ENCODE measurements at regions not wholly inside any gene's neighbourhood (a gene's known extent, or its start where the extent isn't known, plus 50 kb on each side); places are given as distances from the start of the nearest gene placed in this dataset.

DNA sequence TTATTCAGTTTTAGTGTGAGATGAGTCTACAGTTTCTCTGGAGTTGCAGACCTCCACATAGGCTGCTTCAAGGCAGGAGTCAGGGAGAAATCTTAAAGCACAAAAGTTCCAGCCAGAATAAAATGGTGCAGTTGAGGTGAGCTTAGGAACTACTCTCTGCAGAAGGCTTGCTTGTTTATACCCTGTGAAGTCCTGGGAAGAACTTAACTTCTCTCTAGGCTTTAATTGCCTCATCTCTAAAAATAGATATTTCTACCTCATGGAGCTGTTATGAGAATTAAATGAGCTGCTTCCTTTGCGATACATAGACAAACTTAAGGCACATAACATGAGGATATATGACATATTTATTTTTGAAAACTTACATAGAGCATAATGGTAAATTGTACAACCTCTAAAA lies 286.2 kb downstream of the GPATCH2 start:
- Histone ChIP-seq H3K9me3 (ENCODE audit: control insufficient read depth, low read length) (no peaks in the 10 kb centered on the region), H3K4me1 (ENCODE audit: control insufficient read depth, insufficient read depth, low read length) (no peaks in the 10 kb centered on the region), H3K36me3 (ENCODE audit: control insufficient read depth, insufficient read depth, low read length, severe bottlenecking) (no peaks in the 10 kb centered on the region), H3K27me3 (replicated peaks; ENCODE audit: control insufficient read depth, insufficient read depth, low read length) (peaks cover 5% of the 10 kb centered on the region), H3K9ac (ENCODE audit: low read length) (no peak overlapping the region), H3K4me3 (ENCODE audit: low read length) (no peak overlapping the region)
- DNase-seq (ENCODE audit: low read depth) = no peak

DNA sequence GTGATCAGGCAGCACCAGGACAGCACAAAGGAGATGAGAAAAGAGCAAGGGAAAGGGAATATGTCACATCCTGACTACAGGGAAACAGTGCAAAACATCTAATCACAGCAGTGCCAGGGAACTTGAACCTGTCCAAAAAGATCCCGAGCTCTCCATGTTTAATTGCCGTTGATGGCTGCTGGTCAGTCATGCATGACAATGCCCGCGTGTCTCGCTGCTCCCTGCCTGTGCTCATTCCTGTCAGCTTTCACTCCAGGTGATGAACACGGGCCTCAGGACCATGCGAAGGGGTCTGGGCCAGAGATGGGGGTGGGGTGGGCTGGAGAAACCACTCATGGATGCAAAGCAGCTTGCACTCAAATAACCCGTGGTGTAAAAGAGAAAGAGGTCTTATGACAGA lies 287.0 kb downstream of the GPATCH2 start:
- Histone ChIP-seq H3K9me3 (ENCODE audit: control insufficient read depth, low read length) (no peaks in the 10 kb centered on the region), H3K9ac (ENCODE audit: low read length) (no peak overlapping the region), H3K4me1 (ENCODE audit: control insufficient read depth, insufficient read depth, low read length) (no peaks in the 10 kb centered on the region), H3K36me3 (ENCODE audit: control insufficient read depth, insufficient read depth, low read length, severe bottlenecking) (no peaks in the 10 kb centered on the region), H3K4me3 (ENCODE audit: low read length) (no peak overlapping the region), H3K27me3 (replicated peaks; ENCODE audit: control insufficient read depth, insufficient read depth, low read length) (peaks cover 10% of the 10 kb centered on the region)
- DNase-seq (ENCODE audit: low read depth) = no peak

- Histone ChIP-seq H3K4me3 (ENCODE audit: low read length) (no peak overlapping the region), H3K36me3 (ENCODE audit: control insufficient read depth, insufficient read depth, low read length, severe bottlenecking) (no peaks in the 10 kb centered on the region), H3K4me1 (ENCODE audit: control insufficient read depth, insufficient read depth, low read length) (no peaks in the 10 kb centered on the region), H3K27me3 (replicated peaks; ENCODE audit: control insufficient read depth, insufficient read depth, low read length) (peaks cover 11% of the 10 kb centered on the region), H3K9ac (ENCODE audit: low read length) (no peak overlapping the region), H3K9me3 (ENCODE audit: control insufficient read depth, low read length) (no peaks in the 10 kb centered on the region)
- no peak for DNase-seq (ENCODE audit: low read depth)
Measured at GRCh38 chr1:217342105-217342504, 288.8 kb downstream of the GPATCH2 start.

- H3K27me3 ChIP-seq (replicated peaks; ENCODE audit: control insufficient read depth, insufficient read depth, low read length) = peaks cover 20% of the 10 kb centered on the region
- DNase-seq (ENCODE audit: low read depth) = no peak
Measured at GRCh38 chr1:217336724-217337123, 294.2 kb downstream of the GPATCH2 start.

DNA sequence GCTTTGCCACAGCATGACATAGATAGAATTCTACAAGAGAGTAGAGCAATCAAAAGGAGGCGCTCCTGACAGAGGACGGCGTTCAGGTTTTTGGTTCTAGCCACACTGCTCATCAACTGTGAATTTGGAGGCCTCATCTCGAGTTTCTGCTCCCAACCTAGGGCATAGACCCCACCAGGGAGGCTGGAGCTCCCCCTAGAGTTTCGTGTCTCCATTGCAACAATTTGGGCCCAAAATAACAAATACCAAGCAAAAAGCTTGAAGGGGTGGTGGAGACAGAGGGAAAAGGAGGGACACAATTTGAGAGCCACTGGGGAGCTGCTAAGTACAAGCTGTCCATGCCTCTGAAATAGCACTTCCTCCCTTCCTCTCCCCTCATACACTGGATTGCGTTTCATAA lies 297.0 kb downstream of the GPATCH2 start:
- H3K4me3 ChIP-seq (ENCODE audit: low read length) = no peak overlapping the region
- no peak overlapping the region for H3K9ac ChIP-seq (ENCODE audit: low read length)
- peaks cover 10% of the 10 kb centered on the region for H3K27me3 ChIP-seq (replicated peaks; ENCODE audit: control insufficient read depth, insufficient read depth, low read length)
- peak; percentile 36 for DNase-seq (ENCODE audit: low read depth)
- H3K9me3 ChIP-seq (ENCODE audit: control insufficient read depth, low read length) = peaks cover 9% of the 10 kb centered on the region
- peaks cover 7% of the 10 kb centered on the region for H3K4me1 ChIP-seq (ENCODE audit: control insufficient read depth, insufficient read depth, low read length)
- no peaks in the 10 kb centered on the region for H3K36me3 ChIP-seq (ENCODE audit: control insufficient read depth, insufficient read depth, low read length, severe bottlenecking)

More at GRCh38 chr1:217336724-217337123, 294.2 kb downstream of the GPATCH2 start:
- Histone ChIP-seq H3K9ac (ENCODE audit: low read length) (no peak overlapping the region), H3K4me3 (ENCODE audit: low read length) (no peak overlapping the region), H3K36me3 (ENCODE audit: control insufficient read depth, insufficient read depth, low read length, severe bottlenecking) (no peaks in the 10 kb centered on the region), H3K9me3 (ENCODE audit: control insufficient read depth, low read length) (no peaks in the 10 kb centered on the region), H3K4me1 (ENCODE audit: control insufficient read depth, insufficient read depth, low read length) (peaks cover 7% of the 10 kb centered on the region)

GRCh38 chr1:217332431-217333065 lies 298.3 kb downstream of the GPATCH2 start:
- Histone ChIP-seq H3K9ac (ENCODE audit: low read length) (no peak overlapping the region), H3K4me1 (ENCODE audit: control insufficient read depth, insufficient read depth, low read length) (peaks cover 7% of the 10 kb centered on the region), H3K36me3 (ENCODE audit: control insufficient read depth, insufficient read depth, low read length, severe bottlenecking) (no peaks in the 10 kb centered on the region), H3K27me3 (replicated peaks; ENCODE audit: control insufficient read depth, insufficient read depth, low read length) (peaks cover 10% of the 10 kb centered on the region), H3K4me3 (ENCODE audit: low read length) (no peak overlapping the region), H3K9me3 (ENCODE audit: control insufficient read depth, low read length) (peaks cover 9% of the 10 kb centered on the region)
- no peak for DNase-seq (ENCODE audit: low read depth)

DNA sequence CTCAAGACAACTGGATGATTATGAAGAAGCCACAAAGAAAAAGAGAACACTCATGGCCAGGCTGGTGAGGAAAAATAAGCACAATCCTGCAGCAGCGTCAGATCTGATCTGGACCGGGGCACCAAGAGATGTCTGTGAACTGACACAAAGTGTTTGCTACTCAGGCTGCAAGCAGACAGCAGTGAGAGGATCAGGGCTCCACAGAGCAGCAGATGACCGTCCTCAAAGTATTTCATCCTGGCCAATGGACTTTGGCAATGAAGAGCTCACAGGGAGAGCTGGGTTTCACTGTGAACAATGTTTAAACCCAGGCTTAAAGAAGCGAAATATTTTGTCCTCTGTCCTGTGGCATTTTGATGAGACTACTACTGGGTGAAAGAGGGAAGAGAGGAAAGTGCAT lies 299.2 kb downstream of the GPATCH2 start:
- peaks cover 15% of the 10 kb centered on the region for H3K27me3 ChIP-seq (replicated peaks; ENCODE audit: control insufficient read depth, insufficient read depth, low read length)
- peaks cover 9% of the 10 kb centered on the region for H3K9me3 ChIP-seq (ENCODE audit: control insufficient read depth, low read length)
- no peak overlapping the region for H3K4me3 ChIP-seq (ENCODE audit: low read length)

DNA sequence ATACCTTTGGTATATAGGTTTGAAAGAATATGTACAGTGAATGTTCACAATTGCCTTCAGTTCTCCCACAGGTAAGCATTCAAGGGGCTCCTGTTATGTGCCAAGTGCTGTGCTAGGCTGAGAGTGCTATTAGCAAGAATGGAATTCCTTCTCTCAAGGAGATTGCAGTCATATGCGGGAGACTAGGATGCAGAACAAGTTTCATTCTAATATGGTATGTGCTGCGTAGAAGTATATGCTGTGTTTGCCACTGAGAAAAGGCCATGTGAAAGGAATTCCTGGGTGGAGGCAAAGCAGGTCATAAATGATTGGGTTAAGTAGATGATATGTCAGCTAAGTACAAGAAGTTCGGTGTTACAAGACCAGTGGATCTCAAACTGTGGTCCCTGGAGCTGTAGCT lies 303.0 kb downstream of the GPATCH2 start:
- Histone ChIP-seq H3K4me3 (ENCODE audit: low read length) (no peak overlapping the region), H3K4me1 (ENCODE audit: control insufficient read depth, insufficient read depth, low read length) (no peaks in the 10 kb centered on the region), H3K9me3 (ENCODE audit: control insufficient read depth, low read length) (peaks cover 9% of the 10 kb centered on the region), H3K27me3 (replicated peaks; ENCODE audit: control insufficient read depth, insufficient read depth, low read length) (peaks cover 7% of the 10 kb centered on the region), H3K9ac (ENCODE audit: low read length) (no peak overlapping the region), H3K36me3 (ENCODE audit: control insufficient read depth, insufficient read depth, low read length, severe bottlenecking) (no peaks in the 10 kb centered on the region)
- no peak for DNase-seq (ENCODE audit: low read depth)

More for the DNA sequence above, 299.2 kb downstream of the GPATCH2 start:
- H3K9ac ChIP-seq (ENCODE audit: low read length) = no peak overlapping the region
- H3K36me3 ChIP-seq (ENCODE audit: control insufficient read depth, insufficient read depth, low read length, severe bottlenecking) = no peaks in the 10 kb centered on the region
- no peak for DNase-seq (ENCODE audit: low read depth)
- peaks cover 7% of the 10 kb centered on the region for H3K4me1 ChIP-seq (ENCODE audit: control insufficient read depth, insufficient read depth, low read length)

DNA sequence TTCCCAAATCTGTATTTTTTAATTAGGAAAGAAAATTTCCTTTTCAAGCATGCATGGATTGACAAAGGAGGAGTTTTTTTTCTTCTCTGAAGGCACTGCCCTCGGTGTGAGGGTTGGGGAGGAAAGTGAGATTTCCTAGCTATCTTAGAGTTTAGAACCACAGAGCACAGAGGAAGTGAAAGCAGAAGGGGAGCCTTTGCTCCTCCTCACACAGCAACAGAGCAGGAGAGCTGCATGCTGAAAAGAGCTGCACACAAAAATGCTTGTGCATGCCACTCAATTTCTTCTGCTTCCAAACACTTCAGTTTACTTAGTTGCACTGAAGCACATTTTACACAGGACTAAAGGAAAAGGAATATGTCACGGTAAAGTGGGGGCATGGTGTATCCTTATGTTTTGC lies 308.1 kb downstream of the GPATCH2 start:
- no peak for DNase-seq (ENCODE audit: low read depth)
- H3K4me1 ChIP-seq (ENCODE audit: control insufficient read depth, insufficient read depth, low read length) = no peaks in the 10 kb centered on the region
- H3K9me3 ChIP-seq (ENCODE audit: control insufficient read depth, low read length) = no peaks in the 10 kb centered on the region
- no peaks in the 10 kb centered on the region for H3K36me3 ChIP-seq (ENCODE audit: control insufficient read depth, insufficient read depth, low read length, severe bottlenecking)
- no peak overlapping the region for H3K4me3 ChIP-seq (ENCODE audit: low read length)
- H3K9ac ChIP-seq (ENCODE audit: low read length) = no peak overlapping the region
- H3K27me3 ChIP-seq (replicated peaks; ENCODE audit: control insufficient read depth, insufficient read depth, low read length) = peaks cover 6% of the 10 kb centered on the region

DNA sequence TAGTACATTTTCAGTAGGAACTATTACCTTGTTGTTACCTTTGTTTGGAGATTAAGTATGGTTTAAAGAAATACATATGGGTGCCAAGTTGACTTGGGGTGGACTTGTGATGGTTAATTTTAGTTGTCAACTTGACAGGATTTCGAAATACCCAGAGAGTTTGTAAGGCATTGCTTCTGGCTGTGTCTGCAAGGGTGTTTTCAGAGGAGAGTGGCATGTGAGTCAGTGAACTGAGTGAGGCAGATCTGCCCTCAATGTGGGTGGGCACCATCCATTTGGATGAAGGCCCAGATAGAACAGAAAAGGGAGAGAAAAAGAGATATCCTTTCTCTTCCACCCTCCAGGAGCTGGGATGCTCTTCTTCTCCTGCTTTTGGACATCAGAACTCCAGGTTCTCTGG lies 315.5 kb downstream of the GPATCH2 start:
- H3K4me3 ChIP-seq (ENCODE audit: low read length) = no peak overlapping the region
- H3K9ac ChIP-seq (ENCODE audit: low read length) = no peak overlapping the region
- no peaks in the 10 kb centered on the region for H3K36me3 ChIP-seq (ENCODE audit: control insufficient read depth, insufficient read depth, low read length, severe bottlenecking)
- H3K4me1 ChIP-seq (ENCODE audit: control insufficient read depth, insufficient read depth, low read length) = peaks cover 4% of the 10 kb centered on the region
- DNase-seq (ENCODE audit: low read depth) = peak; percentile 33
- peaks cover 6% of the 10 kb centered on the region for H3K27me3 ChIP-seq (replicated peaks; ENCODE audit: control insufficient read depth, insufficient read depth, low read length)
- H3K9me3 ChIP-seq (ENCODE audit: control insufficient read depth, low read length) = no peaks in the 10 kb centered on the region

DNA sequence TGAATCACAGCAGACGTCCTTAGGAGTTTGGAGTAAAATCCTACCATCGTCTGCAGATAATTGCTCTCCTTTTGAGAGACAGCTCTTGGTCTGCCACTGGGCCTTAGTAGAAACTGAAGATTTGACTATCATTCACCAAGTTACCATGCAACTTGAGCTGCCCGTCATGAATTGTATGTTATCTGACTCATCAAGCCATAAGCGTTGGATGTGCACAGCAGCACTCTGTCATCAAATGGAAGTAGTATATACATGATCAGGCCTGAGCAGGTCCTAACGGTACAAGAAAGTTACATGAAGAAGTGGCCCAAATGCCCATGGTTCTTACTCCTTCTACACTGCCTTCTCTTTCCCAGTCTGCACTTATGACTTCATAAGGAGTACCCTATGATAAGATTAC lies 317.8 kb downstream of the GPATCH2 start:
- Histone ChIP-seq H3K4me3 (ENCODE audit: low read length) (no peak overlapping the region), H3K9ac (ENCODE audit: low read length) (no peak overlapping the region), H3K27me3 (replicated peaks; ENCODE audit: control insufficient read depth, insufficient read depth, low read length) (peaks cover 6% of the 10 kb centered on the region), H3K36me3 (ENCODE audit: control insufficient read depth, insufficient read depth, low read length, severe bottlenecking) (no peaks in the 10 kb centered on the region), H3K4me1 (ENCODE audit: control insufficient read depth, insufficient read depth, low read length) (peaks cover 4% of the 10 kb centered on the region), H3K9me3 (ENCODE audit: control insufficient read depth, low read length) (no peaks in the 10 kb centered on the region)
- DNase-seq (ENCODE audit: low read depth) = no peak

- DNase-seq (ENCODE audit: low read depth) = no peak
- Histone ChIP-seq H3K36me3 (ENCODE audit: control insufficient read depth, insufficient read depth, low read length, severe bottlenecking) (no peaks in the 10 kb centered on the region), H3K9ac (ENCODE audit: low read length) (no peak overlapping the region), H3K4me1 (ENCODE audit: control insufficient read depth, insufficient read depth, low read length) (peaks cover 4% of the 10 kb centered on the region), H3K9me3 (ENCODE audit: control insufficient read depth, low read length) (no peaks in the 10 kb centered on the region), H3K4me3 (ENCODE audit: low read length) (no peak overlapping the region), H3K27me3 (replicated peaks; ENCODE audit: control insufficient read depth, insufficient read depth, low read length) (peaks cover 6% of the 10 kb centered on the region)
Measured at GRCh38 chr1:217311766-217312165, 319.1 kb downstream of the GPATCH2 start.

Measured in adipocyte (in vitro differentiated cells).